WTC11 (cell line): ENCODE measurements at regions not wholly inside any gene's neighbourhood (a gene's known extent, or its start where the extent isn't known, plus 50 kb on each side); places are given as distances from the start of the nearest gene placed in this dataset.

Experiments used
- ATAC-seq: fragments of 200-7000 bp; cut with Tn5 transposase; 2 replicates; pipeline ENCODE4 v1.10.0; 2021; ENCODE audit warnings: mild to moderate bottlenecking, moderate library complexity
- CTCF ChIA-PET: fragments of 300-600 bp; sonication (Branson Sonifier 250); formaldehyde crosslinking; loops from one replicate; lab custom pipeline; 2021; ENCODE audit warnings: antibody characterized with exemption; lab: Charles Lee
- POLR2A ChIA-PET: fragments of 350-600 bp; sonication (Branson Sonifier 250); formaldehyde crosslinking; loops from one replicate; lab custom pipeline; 2021; ENCODE audit warnings: antibody characterized with exemption; lab: Charles Lee
- DNase-seq: peaks from one replicate; pipeline ENCODE4 v3.0.0; 2021; ENCODE audit warnings: low spot score
- H3K27ac Mint-ChIP-seq: 2 replicates; pipeline ENCODE4 v1.8.0; 2021; ENCODE audit warnings: mixed read lengths
- H3K27me3 Mint-ChIP-seq: 2 replicates; pipeline ENCODE4 v1.8.0; 2021; ENCODE audit warnings: low read depth, mild to moderate bottlenecking, moderate library complexity, mixed read lengths
- H3K36me3 Mint-ChIP-seq: 2 replicates; pipeline ENCODE4 v1.8.0; 2021; ENCODE audit warnings: mixed read lengths
- H3K4me1 Mint-ChIP-seq: 2 replicates; pipeline ENCODE4 v1.8.0; 2022; ENCODE audit warnings: mixed read lengths
- H3K4me3 Mint-ChIP-seq: 2 replicates; pipeline ENCODE4 v1.8.0; 2021; ENCODE audit warnings: mild to moderate bottlenecking, moderate library complexity, mixed read lengths
- H3K9me3 Mint-ChIP-seq: 2 replicates; pipeline ENCODE4 v1.8.0; 2021; ENCODE audit warnings: mixed read lengths
- ATF6 ChIP-seq: sonication (generic); formaldehyde crosslinking; IDR thresholded peaks from 2 replicates; pipeline ENCODE4 v1.8.1; 2023; ENCODE audit warnings: mild to moderate bottlenecking, missing genetic modification reagents
- CREB1 ChIP-seq: sonication (generic); formaldehyde crosslinking; IDR thresholded peaks from 2 replicates; pipeline ENCODE4 v1.8.0; 2023; ENCODE audit warnings: mild to moderate bottlenecking, missing genetic modification reagents
- ESRRA ChIP-seq: sonication (generic); formaldehyde crosslinking; IDR thresholded peaks from 2 replicates; pipeline ENCODE4 v1.8.1; 2022; ENCODE audit warnings: mild to moderate bottlenecking, missing genetic modification reagents, borderline replicate concordance
- ETV6 ChIP-seq: sonication (generic); formaldehyde crosslinking; IDR thresholded peaks from 2 replicates; pipeline ENCODE4 v1.8.1; 2022; ENCODE audit warnings: mild to moderate bottlenecking, missing genetic modification reagents
- HMGXB4 ChIP-seq: sonication (generic); formaldehyde crosslinking; IDR thresholded peaks from 2 replicates; pipeline ENCODE4 v1.8.1; 2023; ENCODE audit warnings: mild to moderate bottlenecking, moderate library complexity, missing genetic modification reagents
- JAZF1 ChIP-seq: fragments of 250-450 bp; sonication (Bioruptor Pico); IDR thresholded peaks from 2 replicates; pipeline ENCODE4 v1.9.0; 2021; ENCODE audit warnings: moderate library complexity, mild to moderate bottlenecking, inconsistent platforms
- MAX ChIP-seq: sonication (generic); formaldehyde crosslinking; IDR thresholded peaks from 2 replicates; pipeline ENCODE4 v1.8.0; 2022; ENCODE audit warnings: mild to moderate bottlenecking, missing genetic modification reagents
- MLX ChIP-seq: sonication (generic); formaldehyde crosslinking; IDR thresholded peaks from 2 replicates; pipeline ENCODE4 v1.8.1; 2023; ENCODE audit warnings: mild to moderate bottlenecking, missing genetic modification reagents, moderate library complexity
- MXD4 ChIP-seq: fragments of 250-450 bp; sonication (Bioruptor Pico); IDR thresholded peaks from 2 replicates; pipeline ENCODE4 v1.8.0; 2021; ENCODE audit warnings: mild to moderate bottlenecking, moderate library complexity, borderline replicate concordance
- MYBL2 ChIP-seq: sonication (generic); formaldehyde crosslinking; IDR thresholded peaks from 2 replicates; pipeline ENCODE4 v1.8.1; 2023; ENCODE audit warnings: mild to moderate bottlenecking, moderate library complexity, missing genetic modification reagents
- NFATC4 ChIP-seq: fragments of 250-450 bp; sonication (Bioruptor Pico); IDR thresholded peaks from 2 replicates; pipeline ENCODE4 v1.9.0; 2021; ENCODE audit warnings: mild to moderate bottlenecking
- NFYB ChIP-seq: sonication (generic); formaldehyde crosslinking; conservative IDR thresholded peaks from 2 replicates; pipeline ENCODE4 v1.8.0; 2022; ENCODE audit warnings: low read depth, missing genetic modification reagents
- NR1H2 ChIP-seq: sonication (generic); formaldehyde crosslinking; IDR thresholded peaks from 2 replicates; pipeline ENCODE4 v1.9.0; 2021; ENCODE audit warnings: mild to moderate bottlenecking, moderate library complexity, missing genetic modification reagents
- RELA ChIP-seq: sonication (generic); formaldehyde crosslinking; IDR thresholded peaks from 2 replicates; pipeline ENCODE4 v1.8.1; 2022; ENCODE audit warnings: missing genetic modification reagents, mild to moderate bottlenecking, borderline replicate concordance
- SOX15 ChIP-seq: fragments of 250-450 bp; sonication (Bioruptor Pico); IDR thresholded peaks from 2 replicates; pipeline ENCODE4 v1.9.0; 2021; ENCODE audit warnings: mild to moderate bottlenecking
- ZNF396 ChIP-seq: fragments of 250-450 bp; sonication (Bioruptor Pico); IDR thresholded peaks from 2 replicates; pipeline ENCODE4 v1.8.0; 2021; ENCODE audit warnings: mild to moderate bottlenecking, moderate library complexity, borderline replicate concordance
- ZNF425 ChIP-seq: fragments of 250-450 bp; sonication (Bioruptor Pico); conservative IDR thresholded peaks from 2 replicates; pipeline ENCODE4 v1.9.0; 2021; ENCODE audit warnings: mild to moderate bottlenecking
- ZNF512 ChIP-seq: sonication (generic); formaldehyde crosslinking; IDR thresholded peaks from 2 replicates; pipeline ENCODE4 v1.8.1; 2022; ENCODE audit warnings: missing genetic modification reagents, borderline replicate concordance
- ZNF532 ChIP-seq: fragments of 250-450 bp; sonication (Bioruptor Pico); IDR thresholded peaks from 2 replicates; pipeline ENCODE4 v1.9.0; 2021; ENCODE audit warnings: mild to moderate bottlenecking, borderline replicate concordance
- ZSCAN18 ChIP-seq: fragments of 250-450 bp; sonication (Bioruptor Pico); IDR thresholded peaks from 2 replicates; pipeline ENCODE4 v2.1.2; 2022; ENCODE audit warnings: mild to moderate bottlenecking, moderate library complexity

GRCh38 chr5:109563189-109563588 is 126.5 kb upstream of the MAN2A1 start (continued):
- TF ChIP-seq ZNF532 (CRISPR knock-in tag), result no peak
- TF ChIP-seq ZNF512 (CRISPR knock-in tag), result no peak
- TF ChIP-seq NFATC4 (CRISPR knock-in tag), result no peak
- no peak for TF ChIP-seq MYBL2 (CRISPR knock-in tag)
- TF ChIP-seq, all 79 proteins: peak for 0

GRCh38 chr5:109562441-109562840 is 127.3 kb upstream of the MAN2A1 start:
- CTCF ChIA-PET, result no interaction called here
- DNase-seq, result no peak
- ATAC-seq, result no peak
- H3K9me3 Mint-ChIP-seq, result no peaks in the 10 kb centered on the region
- no peaks in the 10 kb centered on the region for H3K36me3 Mint-ChIP-seq
- H3K4me3 Mint-ChIP-seq, result no peak overlapping the region
- POLR2A ChIA-PET, result no interaction called here
- H3K27me3 Mint-ChIP-seq, result no peaks in the 10 kb centered on the region; the same call in 1 of the 2 replicates
- no peaks in the 10 kb centered on the region for H3K4me1 Mint-ChIP-seq
- no peak for TF ChIP-seq ZNF425 (CRISPR knock-in tag)
- TF ChIP-seq ESRRA (CRISPR knock-in tag), result no peak
- TF ChIP-seq NFYB (CRISPR knock-in tag), result no peak
- no peak for TF ChIP-seq ETV6 (CRISPR knock-in tag)
- no peak for TF ChIP-seq MLX (CRISPR knock-in tag)
- TF ChIP-seq ATF6, result no peak
- TF ChIP-seq RELA, result no peak
- TF ChIP-seq SOX15 (CRISPR knock-in tag), result no peak
- no peak overlapping the region for H3K27ac Mint-ChIP-seq

- no peak for ATAC-seq
- Mint-ChIP-seq H3K4me1 (no peaks in the 10 kb centered on the region), H3K9me3 (no peaks in the 10 kb centered on the region), H3K27me3 (no peaks in the 10 kb centered on the region), H3K27ac (no peak overlapping the region), H3K4me3 (no peak overlapping the region), H3K36me3 (no peaks in the 10 kb centered on the region)
- no peak for DNase-seq
- POLR2A ChIA-PET, result no interaction called here
- CTCF ChIA-PET, result no interaction called here
- TF ChIP-seq HMGXB4 (no peak), ZNF396 (CRISPR knock-in tag) (no peak), ZSCAN18 (CRISPR knock-in tag) (no peak), NR1H2 (CRISPR knock-in tag) (no peak), MXD4 (CRISPR knock-in tag) (no peak), MAX (no peak), NFYB (CRISPR knock-in tag) (no peak), JAZF1 (CRISPR knock-in tag) (no peak), CREB1 (CRISPR knock-in tag) (no peak), SOX15 (CRISPR knock-in tag) (no peak)
Measured at GRCh38 chr5:109561447-109561846, 128.3 kb upstream of the MAN2A1 start.
